Omental fat pad (tissue), 3 donors: ENCODE measurements at regions not wholly inside any gene's neighbourhood (a gene's known extent, or its start where the extent isn't known, plus 50 kb on each side); places are given as distances from the start of the nearest gene placed in this dataset.

ENCODE experiments used
- ATAC-seq: fragments of 150-250 bp; one replicate; pipeline ENCODE4 v1.9.1; 2016; ENCODE audit warnings: mild to moderate bottlenecking, moderate library complexity; ENCODE audit not compliant: low FRiP score
- DNase-seq: peaks from one replicate; pipeline ENCODE4 v3.0.0-alpha.2; 2019; ENCODE audit warnings: low spot score
- TF ChIP-seq, protein P1 (sequence below), 3 donors: fragments of 450-650 bp; IDR thresholded peaks; one replicate each; pipeline ENCODE4 v1.5.1; 2016 to 2017; ENCODE audit warnings: antibody characterized with exemption in 3 of 3, mild to moderate bottlenecking in 3 of 3, moderate library complexity in 2 of 3

- DNase-seq (no peak), ATAC-seq (no peak)
- TF ChIP-seq, protein P1, sequence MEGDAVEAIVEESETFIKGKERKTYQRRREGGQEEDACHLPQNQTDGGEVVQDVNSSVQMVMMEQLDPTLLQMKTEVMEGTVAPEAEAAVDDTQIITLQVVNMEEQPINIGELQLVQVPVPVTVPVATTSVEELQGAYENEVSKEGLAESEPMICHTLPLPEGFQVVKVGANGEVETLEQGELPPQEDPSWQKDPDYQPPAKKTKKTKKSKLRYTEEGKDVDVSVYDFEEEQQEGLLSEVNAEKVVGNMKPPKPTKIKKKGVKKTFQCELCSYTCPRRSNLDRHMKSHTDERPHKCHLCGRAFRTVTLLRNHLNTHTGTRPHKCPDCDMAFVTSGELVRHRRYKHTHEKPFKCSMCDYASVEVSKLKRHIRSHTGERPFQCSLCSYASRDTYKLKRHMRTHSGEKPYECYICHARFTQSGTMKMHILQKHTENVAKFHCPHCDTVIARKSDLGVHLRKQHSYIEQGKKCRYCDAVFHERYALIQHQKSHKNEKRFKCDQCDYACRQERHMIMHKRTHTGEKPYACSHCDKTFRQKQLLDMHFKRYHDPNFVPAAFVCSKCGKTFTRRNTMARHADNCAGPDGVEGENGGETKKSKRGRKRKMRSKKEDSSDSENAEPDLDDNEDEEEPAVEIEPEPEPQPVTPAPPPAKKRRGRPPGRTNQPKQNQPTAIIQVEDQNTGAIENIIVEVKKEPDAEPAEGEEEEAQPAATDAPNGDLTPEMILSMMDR (IDR thresholded peaks at IDR 0.05): no peak
Observed at GRCh38 chr12:75641031-75641780, 129.8 kb upstream of the KRR1 start.

DNA sequence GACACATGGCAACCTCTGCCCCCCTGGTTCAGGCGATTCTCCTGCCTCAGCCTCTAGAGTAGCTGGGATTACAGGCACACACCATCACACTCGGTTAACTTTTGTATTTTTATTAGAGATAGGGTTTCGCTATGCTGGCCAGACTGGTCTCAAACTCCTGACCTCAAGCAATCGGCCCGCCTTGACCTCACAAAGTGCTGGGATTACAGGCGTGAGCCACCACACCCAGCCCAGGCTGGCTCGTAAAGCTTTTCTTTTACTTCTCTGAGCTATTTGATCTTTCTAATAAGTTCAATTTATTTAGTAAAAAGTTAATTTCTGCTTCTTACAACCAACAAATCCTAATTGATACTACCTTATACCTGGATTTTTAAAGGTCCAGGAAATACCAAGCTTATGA, 127.4 kb upstream of the KRR1 start:
- no peak for DNase-seq
- TF ChIP-seq, protein P1 (IDR thresholded peaks at IDR 0.05): no peak
- ATAC-seq: no peak

DNA sequence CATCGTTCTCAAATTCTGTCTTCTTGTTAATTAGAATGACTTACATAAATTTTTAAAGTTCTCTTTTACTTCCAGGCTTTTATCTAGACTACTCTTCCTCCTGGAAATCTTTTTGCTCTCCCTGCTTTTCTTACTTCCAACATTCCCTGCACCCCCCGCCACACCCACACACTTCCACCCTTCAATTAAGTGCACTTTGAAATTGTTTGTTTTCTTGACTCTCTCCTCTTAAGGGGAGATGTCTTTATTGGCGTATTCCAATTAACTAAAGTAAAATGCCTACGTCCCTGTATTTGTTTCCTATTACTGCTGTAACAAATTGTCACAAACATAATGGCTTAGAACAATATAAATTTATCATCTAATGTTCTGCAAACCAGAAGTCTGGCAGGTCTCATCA, 125.2 kb upstream of the KRR1 start:
- TF ChIP-seq, protein P1 (IDR thresholded peaks at IDR 0.05): no peak

DNA sequence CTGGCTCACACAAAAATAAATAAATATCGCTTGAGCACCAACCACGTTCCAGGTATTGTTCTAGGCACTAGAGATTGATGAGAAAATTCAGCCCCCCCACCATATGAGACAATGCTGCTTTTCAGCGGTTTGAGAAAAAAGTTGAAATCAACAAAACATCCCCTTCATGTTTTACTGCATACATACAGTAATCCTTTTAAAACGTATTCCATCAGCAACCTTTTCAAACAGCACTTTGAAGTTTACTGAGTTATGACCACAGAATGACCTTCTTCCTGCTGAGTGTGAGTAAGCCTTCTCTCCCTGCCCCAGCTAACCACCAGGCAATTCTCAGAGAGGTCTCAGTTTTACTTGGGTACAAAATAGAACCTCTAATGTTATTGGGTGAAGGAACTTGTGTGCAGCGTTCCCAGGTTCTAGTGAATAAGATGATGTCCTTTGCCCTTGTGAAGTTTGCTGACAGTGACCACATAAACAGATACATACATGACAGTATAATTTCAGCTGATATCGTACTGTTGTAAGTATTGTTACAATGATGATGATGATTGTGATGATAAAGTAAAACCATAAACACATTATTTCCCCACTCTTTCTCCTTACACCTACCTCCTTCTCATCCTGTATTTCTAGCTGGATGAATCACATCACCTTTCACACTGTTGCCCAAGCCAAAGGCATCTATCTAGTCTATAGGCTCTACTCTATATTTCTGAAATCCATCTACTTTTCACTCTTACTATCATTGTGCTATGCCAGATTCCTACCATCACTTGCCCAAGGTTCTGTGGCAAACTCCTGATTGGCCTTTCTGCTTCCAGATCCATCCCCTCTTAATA, 124.4 kb upstream of the KRR1 start:
- no peak for DNase-seq
- no peak for ATAC-seq
- TF ChIP-seq, protein P1 (IDR thresholded peaks at IDR 0.05): no peak

More for the DNA sequence above, 125.2 kb upstream of the KRR1 start:
- DNase-seq (no peak), ATAC-seq (no peak)

GRCh38 chr12:75634244-75635222, 123.1 kb upstream of the KRR1 start:
- no peak for ATAC-seq
- TF ChIP-seq, protein P1 (IDR thresholded peaks at IDR 0.05): no peak
- DNase-seq: no peak

DNA sequence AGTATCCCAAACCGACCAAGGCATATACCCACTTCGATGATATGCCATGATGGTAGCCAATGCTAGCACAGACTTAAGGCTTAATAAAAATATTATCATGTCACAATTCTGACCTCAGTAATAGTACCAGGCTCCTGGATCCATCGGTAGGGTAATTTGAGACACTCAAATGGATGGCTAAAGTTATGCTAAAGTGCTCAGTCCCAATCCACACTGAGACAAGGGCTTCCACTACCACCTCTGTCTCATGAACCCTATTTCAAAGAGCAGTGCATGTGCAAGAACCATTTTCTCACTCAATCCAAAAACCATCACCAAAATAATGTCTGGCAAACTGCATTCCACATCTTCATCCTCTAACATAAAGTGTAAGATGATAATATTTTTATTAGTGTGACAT, 122.4 kb upstream of the KRR1 start:
- TF ChIP-seq, protein P1 (IDR thresholded peaks at IDR 0.05): no peak
- ATAC-seq (no peak), DNase-seq (no peak)
